ENCODE measurements at regions not wholly inside any gene's neighbourhood (a gene's known extent, or its start where the extent isn't known, plus 50 kb on each side); places are given as distances from the start of the nearest gene placed in this dataset.

DNA sequence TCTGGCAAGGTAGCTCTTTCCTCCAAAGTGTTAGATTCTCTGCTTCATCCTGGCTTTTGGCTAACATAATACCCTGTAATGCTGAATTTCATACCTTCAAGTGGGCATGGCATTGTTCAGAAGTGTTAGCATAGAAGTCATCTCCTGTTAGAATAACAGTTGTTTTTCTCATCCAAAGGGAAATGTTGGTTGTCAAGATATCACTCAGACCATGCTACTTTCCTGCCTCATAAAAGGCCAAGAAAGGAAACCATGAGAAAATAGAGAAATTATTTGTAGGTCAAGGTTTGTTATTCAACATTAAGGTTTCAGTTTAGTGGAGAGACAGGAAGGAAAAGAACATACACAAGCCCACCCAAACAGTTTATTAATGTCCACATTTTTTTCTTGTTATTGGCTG is 472.5 kb downstream of the ARHGEF28 start:
- Mint-ChIP-seq H3K36me3 (no peaks in the 10 kb centered on the region), H3K4me3 (no peak overlapping the region), H3K27ac (no peak overlapping the region), H3K4me1 (no peaks in the 10 kb centered on the region), H3K9me3 (peaks cover 0 to 9% (median 5%) of the 10 kb centered on the region in 9 donors), H3K27me3 (peaks cover 0 to 11% (median 0%) of the 10 kb centered on the region in 5 donors)
- POLR2A ChIA-PET: no interaction called here
- no peak for ATAC-seq
- DNase-seq: no peak

DNA sequence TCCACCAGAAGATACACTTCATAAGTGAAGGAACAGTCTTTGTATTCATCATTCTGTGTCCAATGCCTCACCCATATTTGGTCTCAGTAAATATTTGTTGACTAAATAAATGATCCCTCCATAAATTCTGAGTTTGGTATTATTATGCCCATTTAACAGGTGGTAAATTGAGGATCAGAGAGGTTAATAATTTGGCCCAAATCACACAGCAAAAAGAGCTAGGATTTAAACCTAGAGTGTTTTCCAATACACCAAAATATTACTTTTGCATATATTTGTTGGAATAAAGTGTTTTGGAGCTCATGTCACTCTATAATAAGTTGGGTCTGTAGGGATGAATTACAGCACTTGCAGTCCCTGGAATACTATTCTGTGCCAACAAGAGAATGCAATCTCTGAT is 470.3 kb downstream of the ARHGEF28 start:
- H3K27ac Mint-ChIP-seq: no peak overlapping the region
- DNase-seq (no peak), ATAC-seq (no peak)
- peaks cover 0 to 18% (median 4%) of the 10 kb centered on the region in 5 donors for H3K27me3 Mint-ChIP-seq
- H3K36me3 Mint-ChIP-seq: no peaks in the 10 kb centered on the region
- peaks cover 0 to 9% (median 5%) of the 10 kb centered on the region in 9 donors for H3K9me3 Mint-ChIP-seq
- no peaks in the 10 kb centered on the region for H3K4me1 Mint-ChIP-seq
- POLR2A ChIA-PET: no interaction called here
- no peak overlapping the region for H3K4me3 Mint-ChIP-seq

DNA sequence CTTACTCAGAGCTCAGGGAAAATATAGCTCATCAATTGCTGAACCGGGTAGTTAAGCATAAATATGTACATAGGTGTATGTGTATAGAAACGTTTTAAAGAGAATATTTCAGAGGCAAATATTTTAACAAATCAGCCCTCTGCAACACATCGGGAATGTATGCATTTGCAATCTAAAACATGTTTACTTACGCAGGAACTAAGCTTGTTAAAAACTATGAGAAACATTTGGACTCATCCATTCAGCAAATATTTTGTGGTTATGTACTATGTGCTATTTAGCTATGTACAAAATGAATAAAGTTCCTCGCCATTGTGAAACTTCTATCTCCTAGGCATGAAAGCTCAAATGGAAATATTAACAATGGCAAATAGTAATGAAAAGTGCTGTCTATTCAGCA is 469.9 kb downstream of the ARHGEF28 start:
- Mint-ChIP-seq H3K9me3 (peaks cover 0 to 9% (median 5%) of the 10 kb centered on the region in 9 donors), H3K27ac (no peak overlapping the region), H3K27me3 (peaks cover 0 to 13% (median 4%) of the 10 kb centered on the region in 5 donors), H3K4me3 (no peak overlapping the region), H3K4me1 (no peaks in the 10 kb centered on the region), H3K36me3 (no peaks in the 10 kb centered on the region)
- POLR2A ChIA-PET: no interaction called here
- ATAC-seq (no peak), DNase-seq (no peak)

DNA sequence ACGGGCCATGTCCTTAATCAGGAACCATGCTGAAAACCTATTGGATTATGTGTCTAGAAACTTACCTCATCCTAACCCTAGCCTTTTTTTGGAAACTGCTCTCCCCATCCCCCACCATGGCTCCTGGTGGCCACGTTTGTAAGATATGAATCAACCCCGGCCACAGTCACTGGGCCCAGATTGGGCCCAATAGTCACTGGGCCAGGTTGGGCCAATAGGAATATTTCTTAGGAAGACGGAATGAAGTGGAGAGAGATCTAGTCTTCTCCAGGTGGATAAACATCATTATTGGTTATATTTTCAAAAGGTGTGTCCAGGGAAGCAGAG is 468.7 kb downstream of the ARHGEF28 start:
- DNase-seq (no peak), ATAC-seq (no peak)
- H3K9me3 Mint-ChIP-seq: peaks cover 0 to 7% (median 5%) of the 10 kb centered on the region in 9 donors
- H3K4me3 Mint-ChIP-seq: no peak overlapping the region
- H3K36me3 Mint-ChIP-seq: no peaks in the 10 kb centered on the region
- H3K27ac Mint-ChIP-seq: no peak overlapping the region
- peaks cover 0 to 11% (median 4%) of the 10 kb centered on the region in 5 donors for H3K27me3 Mint-ChIP-seq
- no peaks in the 10 kb centered on the region for H3K4me1 Mint-ChIP-seq
- POLR2A ChIA-PET: no interaction called here

DNA sequence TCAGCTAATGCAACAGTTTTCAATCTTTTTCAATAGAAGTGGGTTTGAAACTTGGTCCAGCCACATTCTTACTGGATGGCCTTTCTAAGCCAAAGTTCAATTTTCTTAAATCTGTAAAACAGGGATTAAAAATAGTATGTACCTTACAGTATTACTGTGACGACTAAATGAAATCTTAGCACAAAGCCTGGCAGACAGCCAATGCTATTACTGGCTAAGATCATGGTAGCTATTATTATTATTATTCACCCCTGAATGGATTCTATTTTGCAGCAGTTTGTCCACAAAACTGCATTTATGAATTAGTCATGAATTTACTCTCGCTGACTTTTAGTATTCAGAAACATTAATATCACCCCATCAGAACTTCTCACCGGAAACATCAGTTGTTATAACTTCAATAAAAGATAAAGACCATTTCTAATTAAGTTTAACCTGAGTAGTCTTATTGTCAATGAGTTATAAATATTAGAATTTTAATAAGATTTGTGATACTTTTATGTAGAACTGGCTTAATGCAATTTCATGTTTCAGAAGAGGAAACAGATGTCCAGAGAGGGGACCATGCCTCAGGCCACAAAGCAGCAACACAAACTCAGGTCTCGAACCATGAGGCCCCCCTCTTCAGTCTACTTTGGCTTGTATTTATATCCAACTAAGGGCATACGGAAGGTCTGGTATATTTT is 468.2 kb downstream of the ARHGEF28 start:
- Mint-ChIP-seq H3K27me3 (peaks cover 0 to 11% (median 4%) of the 10 kb centered on the region in 5 donors), H3K36me3 (no peaks in the 10 kb centered on the region), H3K4me3 (no peak overlapping the region), H3K9me3 (peaks cover 0 to 4% (median under 1%) of the 10 kb centered on the region in 9 donors), H3K27ac (no peak overlapping the region), H3K4me1 (no peaks in the 10 kb centered on the region)
- no peak for ATAC-seq
- POLR2A ChIA-PET: no interaction called here
- no peak for DNase-seq

DNA sequence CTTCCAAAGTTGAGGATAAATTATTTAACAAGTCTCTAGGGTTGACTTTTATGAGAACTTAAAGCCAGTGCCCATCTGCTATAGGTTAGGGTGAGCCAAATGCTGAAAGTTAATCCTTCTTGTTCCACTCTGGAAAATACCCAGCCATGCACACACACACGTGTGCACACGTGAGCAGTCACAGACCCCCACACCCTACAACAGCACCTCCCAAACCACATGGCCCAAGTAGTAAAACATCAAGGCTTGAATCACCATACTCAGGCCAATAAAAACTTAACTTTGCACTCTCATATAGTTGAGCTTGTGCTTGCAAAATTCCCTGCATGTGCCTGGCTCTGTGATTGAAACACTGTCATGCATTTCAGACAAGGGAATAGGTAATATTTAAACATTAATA is 467.6 kb downstream of the ARHGEF28 start:
- Mint-ChIP-seq H3K4me1 (no peaks in the 10 kb centered on the region), H3K4me3 (no peak overlapping the region), H3K27ac (no peak overlapping the region), H3K9me3 (peaks cover 0 to 3% (median 0%) of the 10 kb centered on the region in 9 donors), H3K36me3 (no peaks in the 10 kb centered on the region), H3K27me3 (peaks cover 0 to 11% (median 4%) of the 10 kb centered on the region in 5 donors)
- ATAC-seq (no peak), DNase-seq (no peak)
- POLR2A ChIA-PET: no interaction called here

DNA sequence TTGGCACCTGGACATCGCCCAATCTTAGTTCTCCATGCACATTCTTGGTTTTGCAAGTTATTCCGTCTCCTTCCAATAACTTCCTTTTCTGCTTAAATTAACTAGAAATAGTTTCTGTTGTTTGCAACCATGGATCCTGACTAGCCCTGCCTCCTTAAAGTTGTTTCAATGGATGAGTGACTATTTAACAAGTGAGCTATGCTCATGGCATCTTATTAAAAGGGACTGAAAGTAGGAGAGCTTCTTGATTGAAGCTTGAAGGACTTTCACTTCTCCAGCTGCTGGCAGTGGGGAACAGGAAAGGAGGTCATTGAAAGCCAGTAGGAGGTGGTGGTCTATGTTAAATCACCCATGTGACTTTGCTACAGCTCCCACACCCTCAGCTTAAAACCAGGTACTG is 466.8 kb downstream of the ARHGEF28 start:
- H3K27ac Mint-ChIP-seq: no peak overlapping the region
- ATAC-seq: no peak
- peaks cover 0 to 11% (median 4%) of the 10 kb centered on the region in 5 donors for H3K27me3 Mint-ChIP-seq
- H3K9me3 Mint-ChIP-seq: no peaks in the 10 kb centered on the region
- H3K36me3 Mint-ChIP-seq: no peaks in the 10 kb centered on the region
- DNase-seq: no peak
- H3K4me1 Mint-ChIP-seq: no peaks in the 10 kb centered on the region
- POLR2A ChIA-PET: no interaction called here
- no peak overlapping the region for H3K4me3 Mint-ChIP-seq

DNA sequence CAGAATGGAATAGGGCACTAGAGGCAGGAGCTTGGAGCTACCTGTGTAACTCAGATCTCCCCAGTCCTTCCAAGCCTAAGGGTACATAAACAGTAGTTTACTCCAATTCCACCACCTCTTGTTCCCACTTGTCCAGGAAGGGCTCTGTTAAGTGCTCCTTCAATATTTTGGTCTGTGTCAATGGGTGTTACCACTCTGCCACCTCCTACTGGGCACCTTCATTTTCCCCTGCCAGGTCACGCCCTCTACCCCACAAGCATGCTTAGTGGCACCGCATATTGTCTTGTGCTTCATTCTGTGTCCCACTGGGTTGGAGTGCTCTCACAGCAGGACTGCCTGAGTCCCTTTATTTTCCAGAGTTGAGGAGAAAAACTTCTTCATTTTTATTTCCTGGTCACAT is 459.8 kb downstream of the ARHGEF28 start:
- ATAC-seq (no peak), DNase-seq (no peak)
- Mint-ChIP-seq H3K27ac (no peak overlapping the region), H3K4me3 (no peak overlapping the region), H3K36me3 (no peaks in the 10 kb centered on the region), H3K27me3 (peaks cover 1 to 8% (median 5%) of the 10 kb centered on the region in 5 donors), H3K4me1 (no peaks in the 10 kb centered on the region), H3K9me3 (no peaks in the 10 kb centered on the region)
- POLR2A ChIA-PET: no interaction called here

DNA sequence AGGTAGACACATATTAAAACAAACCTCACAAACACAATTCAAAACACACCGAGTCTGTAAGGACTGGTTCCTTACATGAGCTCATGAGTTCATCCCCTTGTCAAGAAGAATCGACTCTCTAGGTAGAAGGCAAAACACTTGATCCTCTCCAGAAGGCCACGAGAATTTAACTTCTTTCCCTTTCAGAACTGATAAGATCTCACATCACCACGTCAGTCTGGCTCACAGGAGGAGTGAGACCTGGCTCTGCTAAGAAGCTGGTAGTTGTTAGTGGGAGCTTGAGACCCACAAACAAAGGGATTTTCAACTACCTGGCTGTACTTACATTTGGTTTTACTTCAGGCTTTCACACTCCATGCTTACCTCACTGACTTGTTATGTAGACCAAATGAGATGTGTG is 459.2 kb downstream of the ARHGEF28 start:
- no peak for ATAC-seq
- Mint-ChIP-seq H3K4me1 (no peaks in the 10 kb centered on the region), H3K9me3 (no peaks in the 10 kb centered on the region), H3K27me3 (peaks cover 1 to 8% (median 5%) of the 10 kb centered on the region in 5 donors), H3K4me3 (no peak overlapping the region), H3K36me3 (no peaks in the 10 kb centered on the region), H3K27ac (no peak overlapping the region)
- POLR2A ChIA-PET: no interaction called here
- no peak for DNase-seq

DNA sequence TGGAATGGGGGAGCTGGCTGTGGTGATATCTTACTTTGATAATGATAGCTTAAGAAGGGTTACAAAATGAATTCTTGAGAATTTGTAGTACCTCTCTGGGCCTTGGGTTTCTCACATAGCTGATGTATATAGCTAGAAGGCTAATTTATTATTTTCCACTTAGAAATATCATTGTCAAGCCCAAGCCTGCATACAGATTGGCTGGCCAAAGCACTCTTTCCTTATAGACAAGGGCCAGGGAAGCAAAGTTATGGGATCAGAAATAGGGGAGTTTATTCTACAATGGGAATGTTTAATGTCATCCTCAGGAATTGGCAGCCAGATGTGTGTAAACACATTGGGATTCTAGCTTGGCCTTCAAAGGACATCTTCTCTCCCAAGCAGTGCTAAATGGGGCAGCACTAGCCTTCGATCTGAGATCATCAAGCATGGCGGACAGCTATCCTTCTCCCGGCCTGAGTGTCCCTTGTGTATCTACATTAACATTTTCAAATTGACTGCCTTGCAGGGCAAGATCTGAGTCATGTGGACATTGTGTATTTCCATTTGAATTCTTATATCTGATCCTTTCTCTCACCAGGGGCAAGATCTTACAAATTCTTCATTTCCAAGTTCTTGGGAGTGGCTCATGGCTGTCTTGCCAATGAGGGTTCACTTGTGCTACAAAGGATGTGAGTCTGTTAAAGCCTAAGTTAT is 457.2 kb downstream of the ARHGEF28 start:
- Mint-ChIP-seq H3K36me3 (no peaks in the 10 kb centered on the region), H3K27me3 (peaks cover 1 to 9% (median 5%) of the 10 kb centered on the region in 5 donors), H3K4me1 (no peaks in the 10 kb centered on the region), H3K27ac (no peak overlapping the region), H3K4me3 (no peak overlapping the region), H3K9me3 (no peaks in the 10 kb centered on the region)
- ATAC-seq (no peak), DNase-seq (no peak)
- POLR2A ChIA-PET: no interaction called here

DNA sequence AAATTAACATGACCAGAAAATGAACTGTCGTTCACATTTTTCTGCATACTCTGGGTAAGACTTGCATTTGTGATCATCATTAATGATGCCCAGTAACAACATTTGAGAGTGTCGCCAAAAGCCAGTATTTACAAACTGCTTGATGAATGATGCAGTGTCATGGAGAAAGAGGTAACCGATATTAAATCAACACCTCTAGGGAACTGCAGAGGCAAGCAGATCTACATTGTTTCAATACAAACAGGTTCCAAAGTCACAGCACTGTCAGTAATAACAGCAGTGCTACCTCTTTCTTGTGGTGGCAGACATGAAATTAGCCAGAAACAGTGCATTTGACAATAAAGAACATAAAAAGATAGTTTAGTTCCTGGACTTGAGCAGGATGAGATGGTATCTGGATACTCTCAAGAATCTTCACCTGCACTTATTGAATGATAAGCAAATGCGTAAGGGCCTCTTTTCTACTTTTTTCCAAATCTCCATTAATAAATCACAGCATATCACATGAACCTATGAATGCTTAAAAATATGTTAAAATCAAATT is 456.6 kb downstream of the ARHGEF28 start:
- POLR2A ChIA-PET: no interaction called here
- no peak overlapping the region for H3K4me3 Mint-ChIP-seq
- H3K9me3 Mint-ChIP-seq: no peaks in the 10 kb centered on the region
- peaks cover 0 to 9% (median 5%) of the 10 kb centered on the region in 5 donors for H3K27me3 Mint-ChIP-seq
- no peak overlapping the region for H3K27ac Mint-ChIP-seq
- no peaks in the 10 kb centered on the region for H3K4me1 Mint-ChIP-seq
- ATAC-seq: no peak
- no peaks in the 10 kb centered on the region for H3K36me3 Mint-ChIP-seq
- DNase-seq: no peak

DNA sequence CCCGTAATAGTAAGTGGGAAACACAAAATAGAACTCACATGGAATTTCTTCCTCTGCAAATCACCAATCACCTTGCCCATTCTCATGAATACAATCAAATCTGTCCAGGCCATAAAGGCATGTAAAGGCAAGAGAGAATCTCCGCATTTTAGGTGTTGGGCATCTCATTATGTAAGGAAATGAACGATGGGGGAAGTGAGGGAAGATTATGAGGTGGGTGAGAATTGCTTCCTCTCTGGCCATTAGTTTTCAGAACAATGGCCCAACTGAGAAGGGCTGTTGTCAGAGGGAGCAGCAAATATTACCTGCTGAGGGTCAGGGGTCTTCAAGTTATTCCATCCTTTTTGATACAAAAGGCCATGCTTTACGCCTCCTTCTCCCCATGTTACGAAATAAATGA is 455.1 kb downstream of the ARHGEF28 start:
- no peak overlapping the region for H3K27ac Mint-ChIP-seq
- peaks cover 0 to 8% (median 4%) of the 10 kb centered on the region in 5 donors for H3K27me3 Mint-ChIP-seq
- no peak for DNase-seq
- no peaks in the 10 kb centered on the region for H3K4me1 Mint-ChIP-seq
- ATAC-seq: no peak
- POLR2A ChIA-PET: no interaction called here
- no peaks in the 10 kb centered on the region for H3K36me3 Mint-ChIP-seq
- no peak overlapping the region for H3K4me3 Mint-ChIP-seq
- H3K9me3 Mint-ChIP-seq: no peaks in the 10 kb centered on the region

DNA sequence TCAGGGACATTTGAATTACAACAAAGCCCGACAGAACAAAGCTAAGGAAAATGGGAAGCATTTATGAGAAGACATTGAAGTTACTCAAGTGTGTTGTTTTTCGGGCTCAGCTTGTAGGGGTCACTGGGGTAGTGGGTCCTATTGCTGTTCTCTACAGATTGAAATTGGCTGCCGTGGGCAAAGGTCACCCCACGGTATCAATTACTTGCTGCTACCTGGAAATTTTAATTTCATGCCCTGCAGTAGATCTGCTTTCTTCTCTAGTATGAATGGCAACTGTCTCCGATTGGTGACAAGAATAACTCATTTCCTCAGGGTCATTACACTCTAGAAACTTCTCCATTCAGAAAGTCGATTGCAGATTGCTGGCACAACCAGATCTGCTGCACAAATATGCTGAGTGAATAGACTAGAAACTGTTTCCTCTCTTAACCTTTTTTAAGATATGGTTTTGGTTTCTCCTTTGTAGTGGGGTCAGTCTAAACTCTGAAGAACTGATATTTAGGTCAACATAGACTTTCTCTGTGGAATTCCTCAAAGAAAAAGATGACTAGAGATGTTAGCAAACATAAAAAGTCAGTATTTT is 454.1 kb downstream of the ARHGEF28 start:
- Mint-ChIP-seq H3K9me3 (no peaks in the 10 kb centered on the region), H3K27me3 (peaks cover 0 to 8% (median 3%) of the 10 kb centered on the region in 5 donors), H3K27ac (no peak overlapping the region), H3K36me3 (no peaks in the 10 kb centered on the region), H3K4me1 (no peaks in the 10 kb centered on the region), H3K4me3 (no peak overlapping the region)
- ATAC-seq (no peak), DNase-seq (no peak)
- POLR2A ChIA-PET: no interaction called here

All from naive thymus-derived CD8-positive, alpha-beta T cell (primary cell).